WTC11 (cell line): ENCODE measurements at regions not wholly inside any gene's neighbourhood (a gene's known extent, or its start where the extent isn't known, plus 50 kb on each side); places are given as distances from the start of the nearest gene placed in this dataset.

Source experiments
- ATAC-seq: fragments of 200-7000 bp; cut with Tn5 transposase; 2 replicates; pipeline ENCODE4 v1.10.0; 2021; ENCODE audit warnings: mild to moderate bottlenecking, moderate library complexity
- CTCF ChIA-PET: fragments of 300-600 bp; sonication (Branson Sonifier 250); formaldehyde crosslinking; loops from one replicate; lab custom pipeline; 2021; ENCODE audit warnings: antibody characterized with exemption; lab: Charles Lee
- POLR2A ChIA-PET: fragments of 350-600 bp; sonication (Branson Sonifier 250); formaldehyde crosslinking; loops from one replicate; lab custom pipeline; 2021; ENCODE audit warnings: antibody characterized with exemption; lab: Charles Lee
- DNase-seq: peaks from one replicate; pipeline ENCODE4 v3.0.0; 2021; ENCODE audit warnings: low spot score
- H3K27ac Mint-ChIP-seq: 2 replicates; pipeline ENCODE4 v1.8.0; 2021; ENCODE audit warnings: mixed read lengths
- H3K27me3 Mint-ChIP-seq: 2 replicates; pipeline ENCODE4 v1.8.0; 2021; ENCODE audit warnings: low read depth, mild to moderate bottlenecking, moderate library complexity, mixed read lengths
- H3K36me3 Mint-ChIP-seq: 2 replicates; pipeline ENCODE4 v1.8.0; 2021; ENCODE audit warnings: mixed read lengths
- H3K4me1 Mint-ChIP-seq: 2 replicates; pipeline ENCODE4 v1.8.0; 2022; ENCODE audit warnings: mixed read lengths
- H3K4me3 Mint-ChIP-seq: 2 replicates; pipeline ENCODE4 v1.8.0; 2021; ENCODE audit warnings: mild to moderate bottlenecking, moderate library complexity, mixed read lengths
- H3K9me3 Mint-ChIP-seq: 2 replicates; pipeline ENCODE4 v1.8.0; 2021; ENCODE audit warnings: mixed read lengths
- CREM ChIP-seq: sonication (generic); formaldehyde crosslinking; IDR thresholded peaks from 2 replicates; pipeline ENCODE4 v1.8.1; 2022; ENCODE audit warnings: mild to moderate bottlenecking, missing genetic modification reagents, moderate library complexity
- CTCF ChIP-seq: fragments of 200-600 bp; IDR thresholded peaks from 2 replicates; pipeline ENCODE4 v1.8.0; 2022; ENCODE audit warnings: antibody characterized with exemption
- E2F4 ChIP-seq: sonication (generic); formaldehyde crosslinking; IDR thresholded peaks from 2 replicates; pipeline ENCODE4 v1.8.1; 2022; ENCODE audit warnings: low read depth, mild to moderate bottlenecking, moderate library complexity, missing genetic modification reagents, borderline replicate concordance
- ERG ChIP-seq: fragments of 250-450 bp; sonication (Bioruptor Pico); IDR thresholded peaks from 2 replicates; pipeline ENCODE4 v1.8.0; 2021; ENCODE audit warnings: mild to moderate bottlenecking
- ESRRA ChIP-seq: sonication (generic); formaldehyde crosslinking; IDR thresholded peaks from 2 replicates; pipeline ENCODE4 v1.8.1; 2022; ENCODE audit warnings: mild to moderate bottlenecking, missing genetic modification reagents, borderline replicate concordance
- ETV6 ChIP-seq: sonication (generic); formaldehyde crosslinking; IDR thresholded peaks from 2 replicates; pipeline ENCODE4 v1.8.1; 2022; ENCODE audit warnings: mild to moderate bottlenecking, missing genetic modification reagents
- HMGA2 ChIP-seq: fragments of 250-450 bp; sonication (Bioruptor Pico); IDR thresholded peaks from 2 replicates; pipeline ENCODE4 v1.4.0; 2021; ENCODE audit warnings: mild to moderate bottlenecking, moderate library complexity
- IRF2 ChIP-seq: sonication (generic); formaldehyde crosslinking; IDR thresholded peaks from 2 replicates; pipeline ENCODE4 v1.8.0; 2022; ENCODE audit warnings: low read depth, missing genetic modification reagents, borderline replicate concordance
- MLX ChIP-seq: sonication (generic); formaldehyde crosslinking; IDR thresholded peaks from 2 replicates; pipeline ENCODE4 v1.8.1; 2023; ENCODE audit warnings: mild to moderate bottlenecking, missing genetic modification reagents, moderate library complexity
- NFYB ChIP-seq: sonication (generic); formaldehyde crosslinking; conservative IDR thresholded peaks from 2 replicates; pipeline ENCODE4 v1.8.0; 2022; ENCODE audit warnings: low read depth, missing genetic modification reagents
- SMAD4 ChIP-seq: sonication (generic); formaldehyde crosslinking; IDR thresholded peaks from 2 replicates; pipeline ENCODE4 v1.8.0; 2022; ENCODE audit warnings: mild to moderate bottlenecking, missing genetic modification reagents
- SP1 ChIP-seq: sonication (generic); formaldehyde crosslinking; conservative IDR thresholded peaks from 2 replicates; pipeline ENCODE4 v1.8.1; 2022; ENCODE audit warnings: missing genetic modification reagents
- TEAD4 ChIP-seq: sonication (generic); formaldehyde crosslinking; IDR thresholded peaks from 2 replicates; pipeline ENCODE4 v1.8.0; 2022; ENCODE audit warnings: mild to moderate bottlenecking, missing genetic modification reagents
- TP53 ChIP-seq: sonication (generic); formaldehyde crosslinking; IDR thresholded peaks from 2 replicates; pipeline ENCODE4 v1.8.1; 2023; ENCODE audit warnings: mild to moderate bottlenecking, missing genetic modification reagents
- USF2 ChIP-seq: sonication (generic); formaldehyde crosslinking; IDR thresholded peaks from 2 replicates; pipeline ENCODE4 v1.8.1; 2023; ENCODE audit warnings: mild to moderate bottlenecking, missing genetic modification reagents, moderate library complexity
- ZNF121 ChIP-seq: sonication (generic); formaldehyde crosslinking; IDR thresholded peaks from 2 replicates; pipeline ENCODE4 v1.8.0; 2023; ENCODE audit warnings: missing genetic modification reagents
- ZNF138 ChIP-seq: sonication (generic); formaldehyde crosslinking; conservative IDR thresholded peaks from 2 replicates; pipeline ENCODE4 v1.8.1; 2022; ENCODE audit warnings: mild to moderate bottlenecking, moderate library complexity, missing genetic modification reagents

GRCh38 chr9:14961372-14962068 is 51.3 kb upstream of the FREM1 start:
- peak overlapping the region; percentile 66; the same call in 1 of the 2 replicates for H3K27ac Mint-ChIP-seq
- CTCF ChIA-PET = no interaction called here
- no peaks in the 10 kb centered on the region for H3K36me3 Mint-ChIP-seq
- peaks cover 4% of the 10 kb centered on the region; the same call in 1 of the 2 replicates for H3K9me3 Mint-ChIP-seq
- peaks cover 6% of the 10 kb centered on the region for H3K4me1 Mint-ChIP-seq
- POLR2A ChIA-PET = no interaction called here
- peak; percentile 90 for ATAC-seq
- TF ChIP-seq NFYB (CRISPR knock-in tag) (peak; percentile 51; the same call in 1 of the 2 replicates), TP53 (no peak)
- no peaks in the 10 kb centered on the region for H3K27me3 Mint-ChIP-seq
- no peak overlapping the region for H3K4me3 Mint-ChIP-seq
- DNase-seq = no peak

GRCh38 chr9:14960881-14961280 is 50.7 kb upstream of the FREM1 start:
- DNase-seq (no peak), ATAC-seq (no peak)
- H3K36me3 Mint-ChIP-seq = no peaks in the 10 kb centered on the region
- ChIA-PET CTCF (no interaction called here), POLR2A (no interaction called here)
- TF ChIP-seq ESRRA (CRISPR knock-in tag) (no peak), SMAD4 (CRISPR knock-in tag) (no peak), MLX (no peak), CREM (CRISPR knock-in tag) (no peak), IRF2 (CRISPR knock-in tag) (no peak), SP1 (CRISPR knock-in tag) (no peak), ERG (CRISPR knock-in tag) (no peak), CTCF (no peak), TEAD4 (CRISPR knock-in tag) (no peak), USF2 (CRISPR knock-in tag) (no peak), ZNF121 (no peak), HMGA2 (CRISPR knock-in tag) (no peak), ZNF138 (CRISPR knock-in tag) (no peak), E2F4 (CRISPR knock-in tag) (no peak), ETV6 (no peak)
- H3K4me1 Mint-ChIP-seq = peaks cover 6% of the 10 kb centered on the region
- no peak overlapping the region for H3K27ac Mint-ChIP-seq
- no peak overlapping the region for H3K4me3 Mint-ChIP-seq
- no peaks in the 10 kb centered on the region for H3K27me3 Mint-ChIP-seq
- H3K9me3 Mint-ChIP-seq = peaks cover 4% of the 10 kb centered on the region; the same call in 1 of the 2 replicates
